MCF 10A (cell line): ENCODE measurements at regions not wholly inside any gene's neighbourhood (a gene's known extent, or its start where the extent isn't known, plus 50 kb on each side); places are given as distances from the start of the nearest gene placed in this dataset.
A peak's percentile ranks its signal among the peaks of the same experiment; 100 is the strongest.

Experiments
- BruUV-seq: library from RNA; stranded (reverse); fragments of 400-500 nt; replicated peaks from 2 replicates; lab custom pipeline; 2021; lab: Mats Ljungman, UMichigan
- CTCF ChIA-PET: fragments of 300-600 bp; sonication (Branson Sonifier 250); formaldehyde crosslinking; extraction: SDS; loops from one replicate; lab custom pipeline; 2021; ENCODE audit warnings: antibody characterized with exemption, inconsistent platforms; lab: Yijun Ruan, JAX
- POLR2A ChIA-PET: fragments of 300-600, 350-650 bp; sonication (Branson Sonifier 250); formaldehyde crosslinking; extraction: SDS; loops from one replicate; lab custom pipeline; 2020; ENCODE audit warnings: antibody characterized with exemption, inconsistent platforms; lab: Yijun Ruan, JAX
- DNase-seq: peaks from one replicate; pipeline ENCODE4 v3.0.0-alpha.2; 2018; ENCODE audit not compliant: unreplicated experiment
- H3K27ac Mint-ChIP-seq: one replicate; pipeline ENCODE4 v1.8.0; 2022; ENCODE audit warnings: mild to moderate bottlenecking, low read depth, mixed read lengths; ENCODE audit not compliant: unreplicated experiment
- H3K27me3 Mint-ChIP-seq: one replicate; pipeline ENCODE4 v1.8.0; 2022; ENCODE audit warnings: mixed read lengths; ENCODE audit not compliant: insufficient read depth, unreplicated experiment
- H3K36me3 Mint-ChIP-seq: one replicate; pipeline ENCODE4 v1.8.0; 2022; ENCODE audit warnings: mild to moderate bottlenecking, moderate library complexity, mixed read lengths; ENCODE audit not compliant: insufficient read depth, unreplicated experiment
- H3K4me1 Mint-ChIP-seq: one replicate; pipeline ENCODE4 v1.8.0; 2022; ENCODE audit warnings: mixed read lengths; ENCODE audit not compliant: insufficient read depth, unreplicated experiment
- H3K4me3 Mint-ChIP-seq: one replicate; pipeline ENCODE4 v1.8.0; 2022; ENCODE audit warnings: mild to moderate bottlenecking, moderate library complexity, mixed read lengths; ENCODE audit not compliant: unreplicated experiment
- H3K9me3 Mint-ChIP-seq: one replicate; pipeline ENCODE4 v1.8.0; 2022; ENCODE audit warnings: mixed read lengths; ENCODE audit not compliant: unreplicated experiment
- intact Hi-C: fragments of 100-400 bp; cut with micrococcal nuclease; formaldehyde crosslinking; loops from 2 replicates; pipeline ENCODE4 v1.14.1; 2022
- TF ChIP-seq, protein P1 (sequence below): fragments of 200-600 bp; IDR thresholded peaks from one replicate; pipeline ENCODE4 v1.8.0; 2022; ENCODE audit warnings: antibody characterized with exemption, mild to moderate bottlenecking; ENCODE audit not compliant: unreplicated experiment

DNA sequence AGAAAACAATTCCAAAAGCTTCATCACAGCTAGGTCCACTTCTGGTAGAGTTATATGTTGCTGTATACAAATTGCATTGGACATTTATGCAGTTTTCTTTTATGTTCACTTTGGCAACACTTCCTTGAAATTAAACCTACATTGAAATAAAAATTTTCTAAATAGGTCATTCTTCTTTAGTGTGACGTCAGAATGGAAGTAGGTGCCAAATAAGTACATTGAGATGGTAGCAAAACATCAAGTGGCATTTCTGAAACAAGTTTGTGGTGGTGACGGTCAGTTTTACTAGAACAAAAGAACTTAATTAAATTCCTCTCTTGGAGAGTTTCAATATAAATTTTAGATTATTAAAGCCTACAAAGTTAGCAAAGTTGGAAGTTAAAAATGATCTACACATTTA is 895.1 kb downstream of the CDH9 start:
- H3K4me1 Mint-ChIP-seq, result no peaks in the 10 kb centered on the region
- TF ChIP-seq, protein P1, sequence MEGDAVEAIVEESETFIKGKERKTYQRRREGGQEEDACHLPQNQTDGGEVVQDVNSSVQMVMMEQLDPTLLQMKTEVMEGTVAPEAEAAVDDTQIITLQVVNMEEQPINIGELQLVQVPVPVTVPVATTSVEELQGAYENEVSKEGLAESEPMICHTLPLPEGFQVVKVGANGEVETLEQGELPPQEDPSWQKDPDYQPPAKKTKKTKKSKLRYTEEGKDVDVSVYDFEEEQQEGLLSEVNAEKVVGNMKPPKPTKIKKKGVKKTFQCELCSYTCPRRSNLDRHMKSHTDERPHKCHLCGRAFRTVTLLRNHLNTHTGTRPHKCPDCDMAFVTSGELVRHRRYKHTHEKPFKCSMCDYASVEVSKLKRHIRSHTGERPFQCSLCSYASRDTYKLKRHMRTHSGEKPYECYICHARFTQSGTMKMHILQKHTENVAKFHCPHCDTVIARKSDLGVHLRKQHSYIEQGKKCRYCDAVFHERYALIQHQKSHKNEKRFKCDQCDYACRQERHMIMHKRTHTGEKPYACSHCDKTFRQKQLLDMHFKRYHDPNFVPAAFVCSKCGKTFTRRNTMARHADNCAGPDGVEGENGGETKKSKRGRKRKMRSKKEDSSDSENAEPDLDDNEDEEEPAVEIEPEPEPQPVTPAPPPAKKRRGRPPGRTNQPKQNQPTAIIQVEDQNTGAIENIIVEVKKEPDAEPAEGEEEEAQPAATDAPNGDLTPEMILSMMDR, result no peak
- DNase-seq, result no peak
- no peaks in the 10 kb centered on the region for H3K36me3 Mint-ChIP-seq
- no peaks in the 10 kb centered on the region for H3K9me3 Mint-ChIP-seq
- no peak overlapping the region for H3K27ac Mint-ChIP-seq
- no TSS peak for BruUV-seq
- ChIA-PET POLR2A (no interaction called here), CTCF (no interaction called here)
- no peak overlapping the region for H3K4me3 Mint-ChIP-seq
- no peaks in the 10 kb centered on the region for H3K27me3 Mint-ChIP-seq
- intact Hi-C loops, result no loop called here

DNA sequence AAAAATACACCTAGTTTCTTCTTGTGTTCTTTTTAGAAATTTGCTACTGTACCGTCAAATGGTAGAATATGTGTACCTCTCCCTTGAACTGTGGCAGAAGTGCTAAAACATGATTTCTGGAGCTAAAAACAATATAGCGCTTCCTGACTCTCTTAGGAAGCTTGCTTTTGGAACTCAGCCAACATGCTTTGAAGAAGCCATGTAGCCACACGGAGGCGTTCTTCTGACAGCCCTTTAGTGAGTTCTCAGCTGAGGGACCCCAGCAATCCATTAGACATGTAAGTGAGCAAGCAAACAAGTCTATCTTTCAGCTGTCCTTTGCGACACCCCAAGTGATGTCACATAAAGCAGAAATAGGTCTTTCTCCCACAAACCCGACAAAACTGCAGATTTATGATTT is 917.0 kb downstream of the CDH9 start:
- Mint-ChIP-seq H3K9me3 (peaks cover 7% of the 10 kb centered on the region), H3K27me3 (no peaks in the 10 kb centered on the region), H3K36me3 (no peaks in the 10 kb centered on the region), H3K4me3 (no peak overlapping the region), H3K4me1 (peaks cover 2% of the 10 kb centered on the region), H3K27ac (no peak overlapping the region)
- DNase-seq, result peak; percentile 24
- TF ChIP-seq, protein P1, result no peak
- BruUV-seq, result no TSS peak
- intact Hi-C loops, result no loop called here
- CTCF ChIA-PET, result no interaction called here
- POLR2A ChIA-PET, result no interaction called here

- no peaks in the 10 kb centered on the region for H3K4me1 Mint-ChIP-seq
- ChIA-PET POLR2A (no interaction called here), CTCF (no interaction called here)
- no peak overlapping the region for H3K27ac Mint-ChIP-seq
- DNase-seq, result no peak
- H3K36me3 Mint-ChIP-seq, result no peaks in the 10 kb centered on the region
- intact Hi-C loops, result no loop called here
- peaks cover 8% of the 10 kb centered on the region for H3K9me3 Mint-ChIP-seq
- BruUV-seq, result no TSS peak
- TF ChIP-seq, protein P1, result no peak
- no peaks in the 10 kb centered on the region for H3K27me3 Mint-ChIP-seq
- H3K4me3 Mint-ChIP-seq, result no peak overlapping the region
Observed at GRCh38 chr5:26104175-26104574, 934.2 kb downstream of the CDH9 start.

- CTCF ChIA-PET, result no interaction called here
- H3K4me1 Mint-ChIP-seq, result no peaks in the 10 kb centered on the region
Observed at GRCh38 chr5:26060212-26060611, 978.2 kb downstream of the CDH9 start.

More at GRCh38 chr5:26060212-26060611, 978.2 kb downstream of the CDH9 start:
- no peak overlapping the region for H3K27ac Mint-ChIP-seq
- POLR2A ChIA-PET, result no interaction called here
- H3K4me3 Mint-ChIP-seq, result no peak overlapping the region
- H3K27me3 Mint-ChIP-seq, result no peaks in the 10 kb centered on the region
- H3K9me3 Mint-ChIP-seq, result no peaks in the 10 kb centered on the region
- intact Hi-C loops, result no loop called here
- TF ChIP-seq, protein P1, result no peak
- BruUV-seq, result no TSS peak
- DNase-seq, result no peak
- no peaks in the 10 kb centered on the region for H3K36me3 Mint-ChIP-seq
